ENCODE measurements at regions not wholly inside any gene's neighbourhood (a gene's known extent, or its start where the extent isn't known, plus 50 kb on each side); places are given as distances from the start of the nearest gene placed in this dataset.

GRCh38 chr16:50480206-50480605, 68.0 kb upstream of the NKD1 start:
- ATAC-seq = no peak

DNA sequence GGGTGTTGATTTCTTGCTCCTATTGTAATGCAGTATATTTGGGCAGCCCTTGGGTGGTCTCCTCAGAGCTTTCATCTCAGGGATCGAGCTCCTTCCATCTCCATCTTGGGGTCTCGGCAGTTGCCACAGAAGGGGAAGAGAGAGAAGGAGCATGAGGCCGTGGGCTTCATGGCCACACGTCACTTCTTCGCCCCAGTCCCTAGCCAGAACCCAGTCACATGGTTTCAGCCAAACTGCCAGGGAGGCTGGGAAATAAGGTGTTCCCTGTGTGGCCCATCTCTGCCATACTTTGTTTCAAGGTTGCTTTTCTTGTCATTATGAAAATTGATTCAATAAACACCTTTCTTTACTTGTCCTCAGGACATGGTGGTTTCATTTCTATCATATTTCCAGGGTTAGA, 68.4 kb upstream of the NKD1 start:
- no peak for ATAC-seq
- no peak for TF ChIP-seq TSHZ2 (CRISPR knock-in tag; IDR thresholded peaks at IDR 0.05)
- TF ChIP-seq, protein P1, sequence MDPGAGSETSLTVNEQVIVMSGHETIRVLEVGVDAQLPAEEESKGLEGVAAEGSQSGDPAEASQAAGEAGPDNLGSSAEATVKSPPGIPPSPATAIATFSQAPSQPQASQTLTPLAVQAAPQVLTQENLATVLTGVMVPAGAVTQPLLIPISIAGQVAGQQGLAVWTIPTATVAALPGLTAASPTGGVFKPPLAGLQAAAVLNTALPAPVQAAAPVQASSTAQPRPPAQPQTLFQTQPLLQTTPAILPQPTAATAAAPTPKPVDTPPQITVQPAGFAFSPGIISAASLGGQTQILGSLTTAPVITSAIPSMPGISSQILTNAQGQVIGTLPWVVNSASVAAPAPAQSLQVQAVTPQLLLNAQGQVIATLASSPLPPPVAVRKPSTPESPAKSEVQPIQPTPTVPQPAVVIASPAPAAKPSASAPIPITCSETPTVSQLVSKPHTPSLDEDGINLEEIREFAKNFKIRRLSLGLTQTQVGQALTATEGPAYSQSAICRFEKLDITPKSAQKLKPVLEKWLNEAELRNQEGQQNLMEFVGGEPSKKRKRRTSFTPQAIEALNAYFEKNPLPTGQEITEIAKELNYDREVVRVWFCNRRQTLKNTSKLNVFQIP (CRISPR knock-in tag; IDR thresholded peaks at IDR 0.05; ENCODE audit: borderline replicate concordance, low read depth) = no peak

More at GRCh38 chr16:50480206-50480605, 68.0 kb upstream of the NKD1 start:
- no peak for TF ChIP-seq CREB5 (CRISPR knock-in tag; IDR thresholded peaks at IDR 0.05; ENCODE audit: low read depth)
- no peak for TF ChIP-seq ZFP30 (CRISPR knock-in tag; IDR thresholded peaks at IDR 0.05)
- TF ChIP-seq OSR1 (CRISPR knock-in tag; IDR thresholded peaks at IDR 0.05) = no peak
- TF ChIP-seq, protein P1 (CRISPR knock-in tag; IDR thresholded peaks at IDR 0.05; ENCODE audit: borderline replicate concordance, low read depth) = no peak
- TF ChIP-seq CSDC2 (CRISPR knock-in tag; IDR thresholded peaks at IDR 0.05) = no peak
- no peak for TF ChIP-seq ISL1 (CRISPR knock-in tag; IDR thresholded peaks at IDR 0.05)
- TF ChIP-seq ESRRG (CRISPR knock-in tag; IDR thresholded peaks at IDR 0.05) = no peak
- TF ChIP-seq ZNF70 (CRISPR knock-in tag; IDR thresholded peaks at IDR 0.05) = no peak
- TF ChIP-seq RARB (CRISPR knock-in tag; IDR thresholded peaks at IDR 0.05) = no peak
- no peak for TF ChIP-seq BACH2 (CRISPR knock-in tag; IDR thresholded peaks at IDR 0.05; ENCODE audit: borderline replicate concordance)
- TF ChIP-seq ZC3H10 (CRISPR knock-in tag; IDR thresholded peaks at IDR 0.05) = no peak
- TF ChIP-seq TCF4 (CRISPR knock-in tag; IDR thresholded peaks at IDR 0.05; ENCODE audit: borderline replicate concordance) = no peak
- TF ChIP-seq ZNF565 (CRISPR knock-in tag; conservative IDR thresholded peaks at IDR 0.05; ENCODE audit: low read depth) = no peak

DNA sequence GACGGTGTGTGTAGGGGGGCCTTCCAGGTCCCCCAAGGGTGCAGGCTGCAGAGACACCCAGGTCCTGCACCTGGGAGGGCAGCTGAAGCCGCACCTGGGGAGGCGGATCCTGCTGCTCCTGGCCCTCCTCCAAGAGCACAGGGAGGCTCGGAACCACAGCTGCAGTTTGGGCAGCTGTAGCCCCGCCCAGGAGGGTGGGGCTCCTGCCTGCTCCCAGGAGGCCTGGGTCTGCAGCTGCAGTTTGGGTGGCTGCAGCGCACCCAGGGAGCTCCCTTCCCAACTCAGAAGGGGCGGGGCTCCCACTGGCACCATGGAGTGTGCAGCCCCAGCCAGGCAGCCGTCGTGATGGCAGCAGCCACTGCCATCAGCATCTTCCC, 69.4 kb upstream of the NKD1 start:
- TF ChIP-seq ZNF565 (CRISPR knock-in tag; conservative IDR thresholded peaks at IDR 0.05; ENCODE audit: low read depth) = no peak
- no peak for TF ChIP-seq CREB5 (CRISPR knock-in tag; IDR thresholded peaks at IDR 0.05; ENCODE audit: low read depth)
- TF ChIP-seq ZFP3 (CRISPR knock-in tag; IDR thresholded peaks at IDR 0.05) = no peak
- no peak for TF ChIP-seq TCF4 (CRISPR knock-in tag; IDR thresholded peaks at IDR 0.05; ENCODE audit: borderline replicate concordance)
- no peak for TF ChIP-seq ISL1 (CRISPR knock-in tag; IDR thresholded peaks at IDR 0.05)
- TF ChIP-seq TSHZ2 (CRISPR knock-in tag; IDR thresholded peaks at IDR 0.05) = no peak
- no peak for ATAC-seq
